ENCODE measurements at regions not wholly inside any gene's neighbourhood (a gene's known extent, or its start where the extent isn't known, plus 50 kb on each side); places are given as distances from the start of the nearest gene placed in this dataset.
A peak's percentile ranks its signal among the peaks of the same experiment; 100 is the strongest.

- H3K4me1 ChIP-seq: no peaks in the 10 kb centered on the region
- no peak overlapping the region for H3K27ac ChIP-seq
- no peaks in the 10 kb centered on the region for H3K27me3 ChIP-seq
- no peaks in the 10 kb centered on the region for H3K36me3 ChIP-seq
- no peak overlapping the region for H3K4me3 ChIP-seq
- DNase-seq (no peak), ATAC-seq (peak in 1 of 8 donors; percentile 10)
- no peak for TF ChIP-seq CTCF (IDR thresholded peaks at IDR 0.05)
- intact Hi-C loops (cut with DNase I): no loop called here
- H3K9me3 ChIP-seq: peaks cover 0 to 6% (median 0%) of the 10 kb centered on the region in 11 donors
- WGBS, 2 donors: 86 to 92% methylated on average over 5 of the region's 5 CpGs
These were observed 700.4 kb upstream of the KCND2 start for GRCh38 chr7:119572541-119572940.

GRCh38 chr7:119578116-119578515 is 694.9 kb upstream of the KCND2 start:
- WGBS, 2 donors: 57 to 70% methylated on average over 2 of the region's 2 CpGs
- no peak for TF ChIP-seq CTCF (IDR thresholded peaks at IDR 0.05)
- Histone ChIP-seq H3K4me3 (no peak overlapping the region), H3K27ac (no peak overlapping the region), H3K9me3 (peaks cover 0 to 6% (median 0%) of the 10 kb centered on the region in 11 donors), H3K4me1 (no peaks in the 10 kb centered on the region), H3K36me3 (no peaks in the 10 kb centered on the region), H3K27me3 (no peaks in the 10 kb centered on the region)
- DNase-seq: no peak
- intact Hi-C loops (cut with DNase I): no loop called here
- no peak for ATAC-seq

- intact Hi-C loops (cut with DNase I): no loop called here
- WGBS, 2 donors: 33 to 41% methylated on average over 4 of the region's 4 CpGs
These were observed 678.0 kb upstream of the KCND2 start for GRCh38 chr7:119594956-119595355.

GRCh38 chr7:119596651-119597050 is 676.3 kb upstream of the KCND2 start:
- no peak overlapping the region for H3K27ac ChIP-seq
- WGBS, 2 donors: 72 to 78% methylated on average over 1 of the region's 1 CpG
- H3K4me1 ChIP-seq: no peaks in the 10 kb centered on the region
- no peak overlapping the region for H3K4me3 ChIP-seq
- peaks cover 0 to 28% (median 0%) of the 10 kb centered on the region in 11 donors for H3K9me3 ChIP-seq
- TF ChIP-seq CTCF (IDR thresholded peaks at IDR 0.05): no peak
- intact Hi-C loops (cut with DNase I): no loop called here
- no peak for ATAC-seq
- H3K36me3 ChIP-seq: no peaks in the 10 kb centered on the region
- DNase-seq: no peak
- H3K27me3 ChIP-seq: no peaks in the 10 kb centered on the region

More at GRCh38 chr7:119594956-119595355, 678.0 kb upstream of the KCND2 start:
- no peak for TF ChIP-seq CTCF (IDR thresholded peaks at IDR 0.05)
- Histone ChIP-seq H3K9me3 (peaks cover 0 to 25% (median 0%) of the 10 kb centered on the region in 11 donors), H3K36me3 (no peaks in the 10 kb centered on the region), H3K27ac (no peak overlapping the region), H3K4me3 (no peak overlapping the region), H3K4me1 (no peaks in the 10 kb centered on the region), H3K27me3 (no peaks in the 10 kb centered on the region)
- DNase-seq (no peak), ATAC-seq (no peak)

Data from heart right ventricle (tissue), 16 donors.